ENCODE measurements at regions not wholly inside any gene's neighbourhood (a gene's known extent, or its start where the extent isn't known, plus 50 kb on each side); places are given as distances from the start of the nearest gene placed in this dataset.

GRCh38 chr1:82454431-82454830 is 653.7 kb downstream of the ADGRL2 start:
- TF ChIP-seq CTCF (IDR thresholded peaks at IDR 0.05; ENCODE audit: unreplicated experiment): no peak
- no peak for DNase-seq
- Mint-ChIP-seq H3K4me1 (ENCODE audit: low read depth, unreplicated experiment) (no peaks in the 10 kb centered on the region), H3K36me3 (ENCODE audit: insufficient read depth, unreplicated experiment) (no peaks in the 10 kb centered on the region), H3K27me3 (ENCODE audit: unreplicated experiment) (no peaks in the 10 kb centered on the region), H3K9me3 (ENCODE audit: low read depth, unreplicated experiment) (peaks cover 11% of the 10 kb centered on the region), H3K4me3 (ENCODE audit: low read depth, unreplicated experiment) (no peak overlapping the region), H3K27ac (ENCODE audit: unreplicated experiment) (no peak overlapping the region)
- BruUV-seq (replicated peaks): no TSS peak
- CTCF ChIA-PET: no interaction called here
- intact Hi-C loops (cut with micrococcal nuclease; ENCODE audit: unreplicated experiment): no loop called here

GRCh38 chr1:82453511-82454185 is 652.9 kb downstream of the ADGRL2 start:
- intact Hi-C loops (cut with micrococcal nuclease; ENCODE audit: unreplicated experiment): no loop called here
- Mint-ChIP-seq H3K9me3 (ENCODE audit: low read depth, unreplicated experiment) (peaks cover 11% of the 10 kb centered on the region), H3K36me3 (ENCODE audit: insufficient read depth, unreplicated experiment) (no peaks in the 10 kb centered on the region), H3K4me1 (ENCODE audit: low read depth, unreplicated experiment) (no peaks in the 10 kb centered on the region), H3K27ac (ENCODE audit: unreplicated experiment) (no peak overlapping the region), H3K27me3 (ENCODE audit: unreplicated experiment) (no peaks in the 10 kb centered on the region), H3K4me3 (ENCODE audit: low read depth, unreplicated experiment) (no peak overlapping the region)
- no TSS peak for BruUV-seq (replicated peaks)
- no peak for DNase-seq
- CTCF ChIA-PET: no interaction called here
- TF ChIP-seq CTCF (IDR thresholded peaks at IDR 0.05; ENCODE audit: unreplicated experiment): no peak

- BruUV-seq (replicated peaks): no TSS peak
- peaks cover 19% of the 10 kb centered on the region for H3K9me3 Mint-ChIP-seq (ENCODE audit: low read depth, unreplicated experiment)
- no peaks in the 10 kb centered on the region for H3K4me1 Mint-ChIP-seq (ENCODE audit: low read depth, unreplicated experiment)
- TF ChIP-seq CTCF (IDR thresholded peaks at IDR 0.05; ENCODE audit: unreplicated experiment): no peak
- intact Hi-C loops (cut with micrococcal nuclease; ENCODE audit: unreplicated experiment): no loop called here
- H3K36me3 Mint-ChIP-seq (ENCODE audit: insufficient read depth, unreplicated experiment): no peaks in the 10 kb centered on the region
- no peak for DNase-seq
- H3K4me3 Mint-ChIP-seq (ENCODE audit: low read depth, unreplicated experiment): no peak overlapping the region
- CTCF ChIA-PET: no interaction called here
- no peaks in the 10 kb centered on the region for H3K27me3 Mint-ChIP-seq (ENCODE audit: unreplicated experiment)
- H3K27ac Mint-ChIP-seq (ENCODE audit: unreplicated experiment): no peak overlapping the region
Measured at GRCh38 chr1:82452096-82452495, 651.4 kb downstream of the ADGRL2 start.

GRCh38 chr1:82451191-82451590 is 650.5 kb downstream of the ADGRL2 start:
- DNase-seq: no peak
- CTCF ChIA-PET: no interaction called here
- no peaks in the 10 kb centered on the region for H3K4me1 Mint-ChIP-seq (ENCODE audit: low read depth, unreplicated experiment)
- intact Hi-C loops (cut with micrococcal nuclease; ENCODE audit: unreplicated experiment): no loop called here
- no peaks in the 10 kb centered on the region for H3K36me3 Mint-ChIP-seq (ENCODE audit: insufficient read depth, unreplicated experiment)
- BruUV-seq (replicated peaks): no TSS peak
- no peak overlapping the region for H3K4me3 Mint-ChIP-seq (ENCODE audit: low read depth, unreplicated experiment)
- H3K27me3 Mint-ChIP-seq (ENCODE audit: unreplicated experiment): no peaks in the 10 kb centered on the region
- no peak for TF ChIP-seq CTCF (IDR thresholded peaks at IDR 0.05; ENCODE audit: unreplicated experiment)
- no peak overlapping the region for H3K27ac Mint-ChIP-seq (ENCODE audit: unreplicated experiment)
- peaks cover 19% of the 10 kb centered on the region for H3K9me3 Mint-ChIP-seq (ENCODE audit: low read depth, unreplicated experiment)
